Heart left ventricle (tissue), 16 donors: ENCODE measurements at regions not wholly inside any gene's neighbourhood (a gene's known extent, or its start where the extent isn't known, plus 50 kb on each side); places are given as distances from the start of the nearest gene placed in this dataset.

Experiments
- ATAC-seq, 4 donors: fragments of 200-7000 bp; cut with Tn5 transposase; one replicate each; pipeline ENCODE4 v1.9.1; 2020 to 2022; ENCODE audit warnings: moderate library complexity in 4 of 4, mild to moderate bottlenecking in 3 of 4, moderate number of reproducible peaks in 1 of 4
- DNase-seq, 5 donors: peaks; one replicate each; pipeline ENCODE4 v3.0.0-alpha.2; 2020
- H3K27ac ChIP-seq, 12 donors: fragments of 200-600 bp; sonication (generic) in 4 of 12; one replicate each; pipeline versions ENCODE4 v1.5.0 to v1.8.0; 2016 to 2022; ENCODE audit warnings: mild to moderate bottlenecking in 2 of 12
- H3K27me3 ChIP-seq, 9 donors: fragments of 200-600 bp; sonication (generic) in 2 of 9; one replicate each; pipeline versions ENCODE4 v1.5.1 to v1.8.0; 2016 to 2022; ENCODE audit warnings: mild to moderate bottlenecking in 3 of 9
- H3K36me3 ChIP-seq, 9 donors: fragments of 200-600 bp; sonication (generic) in 2 of 9; one replicate each; pipeline versions ENCODE4 v1.5.0 to v1.8.0; 2018 to 2022; ENCODE audit warnings: mild to moderate bottlenecking in 2 of 9
- H3K4me1 ChIP-seq, 12 donors: fragments of 200-600 bp; sonication (generic) in 4 of 12; one replicate each; pipeline versions ENCODE4 v1.5.0 to v1.8.0; 2016 to 2022; ENCODE audit warnings: mild to moderate bottlenecking in 3 of 12
- H3K4me3 ChIP-seq, 12 donors: fragments of 200-600 bp; sonication (generic) in 4 of 12; one replicate each; pipeline versions ENCODE4 v1.5.0 to v1.8.0; 2017 to 2022; ENCODE audit warnings: mild to moderate bottlenecking in 9 of 12, moderate library complexity in 4 of 12
- H3K9me3 ChIP-seq, 12 donors: fragments of 200-600 bp; sonication (generic) in 4 of 12; one replicate each; pipeline versions ENCODE4 v1.5.0 to v1.8.0; 2016 to 2022; ENCODE audit warnings: mild to moderate bottlenecking in 1 of 12
- POLR2A ChIP-seq, 2 donors: fragments of 450-650 bp; IDR thresholded peaks; one replicate each; pipeline ENCODE4 v1.6.1; 2017; ENCODE audit warnings: antibody characterized with exemption in 2 of 2, mild to moderate bottlenecking in 2 of 2, moderate library complexity in 2 of 2
- WGBS, 4 donors: extraction: QIAGEN DNeasy Blood & Tissue Kit in 2 of 4; methylation state at CpG; one replicate each; pipeline versions ENCODE4 v1.1.5 to v1.1.7; 2013 to 2018; 5-methylcytosine and 5-hydroxymethylcytosine counted together
- intact Hi-C, 10 donors: fragments of 100-400 bp; cut with DNase I; formaldehyde crosslinking; loops; one replicate each; pipeline versions ENCODE4 v1.11.1 to v1.14.2; 2022
- TF ChIP-seq, protein P1 (sequence below), 12 donors: fragments of 200-600 bp; sonication (generic) in 4 of 12; IDR thresholded peaks; one replicate each; pipeline versions ENCODE4 v1.5.0 to v1.8.0; 2018 to 2022; ENCODE audit warnings: antibody characterized with exemption in 12 of 12, mild to moderate bottlenecking in 5 of 12
- donor health status: ischemic (EF 13 %, LVEDD 7.1; RV severe dilation, severe dysfunction).
- donor health status: healthy with polysubstance abuse.
- donor health status: DM: no; HTN: yes; CAD: no.
- donor health status: DM: no; HTN: no; CAD: no.
- donor health status: ischemic (EF 25% LVEDD 6.9; RV normal size, moderate dysfunction).
- donor health status: ischemic (EF 25% LVEDD 5.7; RV mildly dilated, moderate dysfunction).
- donor health status: healthy.
- donor health status: DM: yes; HTN: yes; CAD: no.
- donor health status: ischemic (EF 35%, LVEDD 5.7; RV mildly dilated, moderate dysfunction).
- donor health status: nonischemic (EF 11% LVEDD 7.7; RV severe dilation, severe dysfunction).
- donor health status: DM: yes; HTN: yes; CAD: no.
- donor health status: PGD.
- donor health status: ischemic (EF 29% LVEDD 5.4; RV normal size, mild dysfunction).
- donor health status: nonischemic (EF 23%, LVEDD 6.1; RV moderate dilation, normal function).

GRCh38 chr10:88045656-88046415, 182.4 kb downstream of the PTEN start:
- 42 to 60% (median 56%) methylated on average over 5 of the region's 5 CpGs for WGBS, 4 donors
- DNase-seq, result no peak
- intact Hi-C loops, result loop anchor here in 2 of 10 donors (10.0 kb wide), 3 partner anchors 179 to 189 kb away; partner anchors contain the start of genes KLLN (in 1 of the 2) and PTEN (in 1 of the 2)
- Histone ChIP-seq H3K36me3 (no peaks in the 10 kb centered on the region), H3K4me1 (peaks cover 0 to 63% (median 18%) of the 10 kb centered on the region in 12 donors), H3K9me3 (no peaks in the 10 kb centered on the region), H3K4me3 (no peak overlapping the region), H3K27me3 (no peaks in the 10 kb centered on the region), H3K27ac (peak overlapping the region in 11 of 12 donors; percentile 5 to 74 (median 38))
- peak; percentile 43 to 74 (median 56) for ATAC-seq
- TF ChIP-seq POLR2A (IDR thresholded peaks at IDR 0.05), result no peak
- TF ChIP-seq, protein P1, sequence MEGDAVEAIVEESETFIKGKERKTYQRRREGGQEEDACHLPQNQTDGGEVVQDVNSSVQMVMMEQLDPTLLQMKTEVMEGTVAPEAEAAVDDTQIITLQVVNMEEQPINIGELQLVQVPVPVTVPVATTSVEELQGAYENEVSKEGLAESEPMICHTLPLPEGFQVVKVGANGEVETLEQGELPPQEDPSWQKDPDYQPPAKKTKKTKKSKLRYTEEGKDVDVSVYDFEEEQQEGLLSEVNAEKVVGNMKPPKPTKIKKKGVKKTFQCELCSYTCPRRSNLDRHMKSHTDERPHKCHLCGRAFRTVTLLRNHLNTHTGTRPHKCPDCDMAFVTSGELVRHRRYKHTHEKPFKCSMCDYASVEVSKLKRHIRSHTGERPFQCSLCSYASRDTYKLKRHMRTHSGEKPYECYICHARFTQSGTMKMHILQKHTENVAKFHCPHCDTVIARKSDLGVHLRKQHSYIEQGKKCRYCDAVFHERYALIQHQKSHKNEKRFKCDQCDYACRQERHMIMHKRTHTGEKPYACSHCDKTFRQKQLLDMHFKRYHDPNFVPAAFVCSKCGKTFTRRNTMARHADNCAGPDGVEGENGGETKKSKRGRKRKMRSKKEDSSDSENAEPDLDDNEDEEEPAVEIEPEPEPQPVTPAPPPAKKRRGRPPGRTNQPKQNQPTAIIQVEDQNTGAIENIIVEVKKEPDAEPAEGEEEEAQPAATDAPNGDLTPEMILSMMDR (IDR thresholded peaks at IDR 0.05), result no peak

- Histone ChIP-seq H3K27me3 (no peaks in the 10 kb centered on the region), H3K27ac (no peak overlapping the region), H3K36me3 (no peaks in the 10 kb centered on the region), H3K9me3 (no peaks in the 10 kb centered on the region), H3K4me1 (peaks cover 0 to 49% (median 4%) of the 10 kb centered on the region in 12 donors), H3K4me3 (no peak overlapping the region)
- no peak for DNase-seq
- no peak for ATAC-seq
- intact Hi-C loops, result loop anchor here in 2 of 10 donors (10.0 kb wide), 3 partner anchors 177 to 187 kb away; partner anchors contain the start of genes KLLN (in 1 of the 2) and PTEN (in 1 of the 2)
- TF ChIP-seq POLR2A (IDR thresholded peaks at IDR 0.05), result no peak
- TF ChIP-seq, protein P1 (IDR thresholded peaks at IDR 0.05), result no peak
Measured at GRCh38 chr10:88047579-88047978, 184.2 kb downstream of the PTEN start.

DNA sequence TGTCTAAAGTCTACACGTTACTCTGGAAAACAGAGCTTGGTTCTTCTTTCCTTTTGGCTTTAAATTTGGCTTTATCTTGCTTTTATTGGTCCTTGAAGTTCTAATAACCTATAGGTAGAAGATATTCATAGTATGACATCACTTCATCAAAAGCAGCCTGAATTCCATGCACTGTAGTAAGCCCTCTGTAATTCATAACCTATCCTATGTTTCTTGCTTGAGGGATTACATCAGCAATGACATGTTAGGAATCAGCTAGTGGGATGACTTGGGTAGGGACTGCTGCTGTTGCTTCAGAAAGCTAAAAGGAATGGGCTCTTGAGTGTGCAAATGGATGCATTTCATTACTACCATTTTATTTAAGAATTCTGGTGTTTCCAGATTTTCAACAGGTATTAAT, 184.9 kb downstream of the PTEN start:
- whole genome bisulfite sequencing, 4 donors, result 97 to 100% (median 98%) methylated on average over 1 of the region's 1 CpG

GRCh38 chr10:88049204-88049603, 185.8 kb downstream of the PTEN start:
- intact Hi-C loops, result loop anchor here in 2 of 10 donors (10.0 kb wide), 3 partner anchors 176 to 186 kb away; partner anchors contain the start of genes KLLN (in 1 of the 2) and PTEN (in 1 of the 2)
- H3K27me3 ChIP-seq, result no peaks in the 10 kb centered on the region
- DNase-seq, result no peak
- peaks cover 0 to 38% (median 2%) of the 10 kb centered on the region in 12 donors for H3K4me1 ChIP-seq
- H3K4me3 ChIP-seq, result no peak overlapping the region
- ATAC-seq, result no peak
- 87 to 94% (median 92%) methylated on average over 3 of the region's 3 CpGs for WGBS, 4 donors
- H3K27ac ChIP-seq, result no peak overlapping the region
- H3K36me3 ChIP-seq, result no peaks in the 10 kb centered on the region
- H3K9me3 ChIP-seq, result no peaks in the 10 kb centered on the region
- TF ChIP-seq, protein P1 (IDR thresholded peaks at IDR 0.05), result no peak
- no peak for TF ChIP-seq POLR2A (IDR thresholded peaks at IDR 0.05)

More for the DNA sequence above, 184.9 kb downstream of the PTEN start:
- Histone ChIP-seq H3K4me3 (no peak overlapping the region), H3K36me3 (no peaks in the 10 kb centered on the region), H3K27ac (no peak overlapping the region), H3K9me3 (no peaks in the 10 kb centered on the region), H3K4me1 (peaks cover 0 to 42% (median 3%) of the 10 kb centered on the region in 12 donors), H3K27me3 (no peaks in the 10 kb centered on the region)
- intact Hi-C loops, result loop anchor here in 2 of 10 donors (10.0 kb wide), 3 partner anchors 176 to 186 kb away; partner anchors contain the start of genes KLLN (in 1 of the 2) and PTEN (in 1 of the 2)
- DNase-seq (no peak), ATAC-seq (no peak)
- no peak for TF ChIP-seq POLR2A (IDR thresholded peaks at IDR 0.05)
- TF ChIP-seq, protein P1 (IDR thresholded peaks at IDR 0.05), result no peak
